ENCODE measurements at regions not wholly inside any gene's neighbourhood (a gene's known extent, or its start where the extent isn't known, plus 50 kb on each side); places are given as distances from the start of the nearest gene placed in this dataset.
"Not testable (repeated sequence)": the region's sequence is repeated elsewhere in the genome, so short reads cannot be mapped to it uniquely, and the experiment has no call there.

- no peak for TF ChIP-seq Cebpa-rat (IDR thresholded peaks at IDR 0.05)
- no peak overlapping the region for H3K4me3 ChIP-seq
Observed at GRCh38 chr2:128414351-128414750, 95.7 kb upstream of the HS6ST1 start.

GRCh38 chr2:128414946-128415778 lies 96.5 kb upstream of the HS6ST1 start:
- H3K4me2 ChIP-seq, result no peak overlapping the region
- no peaks in the 10 kb centered on the region for H3K27me3 ChIP-seq
- H3K9me3 ChIP-seq, result peaks cover 11% of the 10 kb centered on the region
- H4K20me1 ChIP-seq, result no peaks in the 10 kb centered on the region
- peaks cover 39% of the 10 kb centered on the region for H3K4me1 ChIP-seq
- H3K4me3 ChIP-seq, result no peak overlapping the region
- no peaks in the 10 kb centered on the region for H3K36me3 ChIP-seq
- no peak for TF ChIP-seq Cebpa-rat (IDR thresholded peaks at IDR 0.05)
- no peak overlapping the region for H3K9ac ChIP-seq
- no peak overlapping the region for H3K27ac ChIP-seq

More at GRCh38 chr2:128414351-128414750, 95.7 kb upstream of the HS6ST1 start:
- Histone ChIP-seq H3K36me3 (no peaks in the 10 kb centered on the region), H3K9me3 (peaks cover 3% of the 10 kb centered on the region), H3K27ac (no peak overlapping the region), H3K4me2 (peak overlapping the region; percentile 66), H3K27me3 (no peaks in the 10 kb centered on the region), H3K4me1 (peaks cover 36% of the 10 kb centered on the region), H3K9ac (no peak overlapping the region), H4K20me1 (no peaks in the 10 kb centered on the region)

GRCh38 chr2:128415779-128416061 lies 97.1 kb upstream of the HS6ST1 start:
- H3K9me3 ChIP-seq, result peaks cover 17% of the 10 kb centered on the region
- no peaks in the 10 kb centered on the region for H3K36me3 ChIP-seq
- no peak overlapping the region for H3K4me3 ChIP-seq
- no peaks in the 10 kb centered on the region for H4K20me1 ChIP-seq
- H3K27me3 ChIP-seq, result no peaks in the 10 kb centered on the region
- TF ChIP-seq Cebpa-rat (IDR thresholded peaks at IDR 0.05), result no peak
- no peak overlapping the region for H3K4me2 ChIP-seq
- no peak overlapping the region for H3K27ac ChIP-seq
- H3K4me1 ChIP-seq, result peaks cover 45% of the 10 kb centered on the region
- H3K9ac ChIP-seq, result no peak overlapping the region

DNA sequence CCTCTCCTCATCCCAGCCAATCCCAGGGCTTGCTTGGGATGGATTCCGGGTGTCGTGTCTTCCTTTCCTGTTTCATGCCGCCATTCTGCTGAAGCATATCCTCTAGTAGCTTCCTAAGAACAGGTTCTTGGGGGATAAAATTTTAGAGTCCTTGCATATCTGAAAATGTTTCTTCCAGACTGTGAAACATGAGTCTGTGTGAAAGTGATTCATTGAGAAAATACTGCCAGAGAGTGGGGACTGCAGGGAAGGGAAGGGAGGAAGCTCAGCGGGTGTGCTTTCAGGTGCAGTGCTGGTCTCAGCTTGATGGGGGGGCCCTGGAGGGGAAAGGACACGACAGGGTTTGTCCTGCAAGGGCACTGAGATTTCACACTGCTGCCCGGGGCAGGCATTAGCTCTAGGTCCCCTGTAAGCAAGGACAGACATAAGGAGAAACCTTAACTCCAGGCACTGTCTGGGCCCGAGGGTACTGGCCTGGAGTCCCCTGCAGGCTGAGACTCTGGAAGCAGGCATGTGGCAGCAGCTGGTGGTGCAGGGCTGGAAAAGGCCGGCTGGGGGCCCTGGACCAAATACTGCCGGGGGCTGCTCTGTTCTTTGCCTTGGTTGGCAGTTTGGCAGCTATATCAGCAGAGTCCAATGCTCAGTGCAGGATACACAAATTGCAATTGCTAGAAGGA lies 97.6 kb upstream of the HS6ST1 start:
- no peaks in the 10 kb centered on the region for H3K36me3 ChIP-seq
- peaks cover 18% of the 10 kb centered on the region for H3K9me3 ChIP-seq
- no peak overlapping the region for H3K4me3 ChIP-seq
- TF ChIP-seq Cebpa-rat (IDR thresholded peaks at IDR 0.05), result no peak
- H3K27ac ChIP-seq, result no peak overlapping the region
- H4K20me1 ChIP-seq, result no peaks in the 10 kb centered on the region
- peak overlapping the region; percentile 7; the same call in 1 of the 2 replicates for H3K4me2 ChIP-seq
- no peak overlapping the region for H3K9ac ChIP-seq
- peaks cover 50% of the 10 kb centered on the region for H3K4me1 ChIP-seq
- no peaks in the 10 kb centered on the region for H3K27me3 ChIP-seq

- TF ChIP-seq Cebpa-rat (IDR thresholded peaks at IDR 0.05), result no peak
- no peak overlapping the region for H3K27ac ChIP-seq
- no peaks in the 10 kb centered on the region for H3K27me3 ChIP-seq
- peaks cover 23% of the 10 kb centered on the region for H3K9me3 ChIP-seq
- H3K9ac ChIP-seq, result no peak overlapping the region
- H3K36me3 ChIP-seq, result no peaks in the 10 kb centered on the region
- H3K4me1 ChIP-seq, result peaks cover 56% of the 10 kb centered on the region
- H3K4me3 ChIP-seq, result no peak overlapping the region
- H3K4me2 ChIP-seq, result peak overlapping the region; percentile 7; the same call in 1 of the 2 replicates
- H4K20me1 ChIP-seq, result no peaks in the 10 kb centered on the region
Observed at GRCh38 chr2:128416806-128417205, 98.1 kb upstream of the HS6ST1 start.

DNA sequence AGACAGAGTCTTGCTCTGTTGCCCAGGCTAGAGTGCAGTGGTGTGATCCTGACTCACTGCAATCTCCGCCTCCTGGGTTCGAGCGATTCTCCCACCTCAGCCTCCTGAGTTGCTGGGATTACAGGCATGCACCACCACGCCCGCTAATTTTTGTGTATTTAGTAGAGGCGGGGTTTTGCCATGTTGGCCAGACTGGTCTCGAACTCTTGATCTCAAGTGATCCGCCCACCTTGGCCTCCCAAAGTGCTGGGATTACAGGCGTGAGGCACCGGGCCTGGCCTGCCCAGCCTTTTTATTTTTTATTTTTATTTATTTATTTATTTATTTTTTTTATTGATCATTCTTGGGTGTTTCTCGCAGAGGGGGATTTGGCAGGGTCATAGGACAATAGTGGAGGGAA lies 98.6 kb upstream of the HS6ST1 start:
- not testable (repeated sequence) for H3K36me3 ChIP-seq, H3K27me3 ChIP-seq, H4K20me1 ChIP-seq, H3K27ac ChIP-seq, H3K4me2 ChIP-seq, H3K9ac ChIP-seq, H3K4me3 ChIP-seq
- Histone ChIP-seq H3K9me3 (peaks cover 28% of the 10 kb centered on the region), H3K4me1 (peaks cover 54% of the 10 kb centered on the region)

DNA sequence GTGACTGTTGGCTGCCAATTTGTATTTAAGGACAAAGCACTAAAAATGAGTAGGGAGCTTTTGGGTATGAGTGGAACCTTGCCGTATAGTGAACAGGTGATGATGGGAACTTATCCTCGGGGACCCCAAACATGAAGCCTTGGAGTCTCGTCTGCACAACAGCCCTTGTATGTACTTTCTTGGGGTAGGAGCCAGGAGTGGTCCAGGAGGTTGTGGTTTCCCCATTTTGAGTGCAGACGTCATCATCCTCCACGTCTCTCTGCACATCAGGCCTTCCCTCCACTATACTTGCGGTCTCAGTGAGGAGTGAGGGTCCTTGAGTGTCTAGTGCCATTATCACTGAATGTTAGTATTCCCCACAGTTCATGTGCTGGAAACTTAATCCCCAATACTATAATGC lies 101.5 kb upstream of the HS6ST1 start:
- peaks cover 31% of the 10 kb centered on the region for H3K4me1 ChIP-seq
- no peak for TF ChIP-seq Cebpa-rat (IDR thresholded peaks at IDR 0.05)
- no peaks in the 10 kb centered on the region for H4K20me1 ChIP-seq
- H3K4me3 ChIP-seq, result no peak overlapping the region
- no peaks in the 10 kb centered on the region for H3K27me3 ChIP-seq
- H3K9ac ChIP-seq, result no peak overlapping the region
- H3K36me3 ChIP-seq, result no peaks in the 10 kb centered on the region
- H3K27ac ChIP-seq, result no peak overlapping the region
- no peak overlapping the region for H3K4me2 ChIP-seq
- peaks cover 43% of the 10 kb centered on the region for H3K9me3 ChIP-seq

- Histone ChIP-seq H3K9ac (no peak overlapping the region), H3K4me1 (peaks cover 31% of the 10 kb centered on the region), H3K27ac (no peak overlapping the region), H3K36me3 (no peaks in the 10 kb centered on the region), H3K27me3 (no peaks in the 10 kb centered on the region), H3K9me3 (peaks cover 43% of the 10 kb centered on the region), H4K20me1 (no peaks in the 10 kb centered on the region), H3K4me2 (peak overlapping the region; percentile 48), H3K4me3 (no peak overlapping the region)
- no peak for TF ChIP-seq Cebpa-rat (IDR thresholded peaks at IDR 0.05)
Observed at GRCh38 chr2:128420776-128421175, 102.1 kb upstream of the HS6ST1 start.

GRCh38 chr2:128421286-128421685 lies 102.6 kb upstream of the HS6ST1 start:
- Histone ChIP-seq H3K4me2 (peak overlapping the region; percentile 48), H3K4me3 (no peak overlapping the region), H3K4me1 (peaks cover 32% of the 10 kb centered on the region), H3K9ac (no peak overlapping the region), H3K9me3 (peaks cover 43% of the 10 kb centered on the region), H3K27me3 (no peaks in the 10 kb centered on the region), H3K27ac (no peak overlapping the region), H3K36me3 (no peaks in the 10 kb centered on the region), H4K20me1 (no peaks in the 10 kb centered on the region)
- TF ChIP-seq Cebpa-rat (IDR thresholded peaks at IDR 0.05), result no peak

DNA sequence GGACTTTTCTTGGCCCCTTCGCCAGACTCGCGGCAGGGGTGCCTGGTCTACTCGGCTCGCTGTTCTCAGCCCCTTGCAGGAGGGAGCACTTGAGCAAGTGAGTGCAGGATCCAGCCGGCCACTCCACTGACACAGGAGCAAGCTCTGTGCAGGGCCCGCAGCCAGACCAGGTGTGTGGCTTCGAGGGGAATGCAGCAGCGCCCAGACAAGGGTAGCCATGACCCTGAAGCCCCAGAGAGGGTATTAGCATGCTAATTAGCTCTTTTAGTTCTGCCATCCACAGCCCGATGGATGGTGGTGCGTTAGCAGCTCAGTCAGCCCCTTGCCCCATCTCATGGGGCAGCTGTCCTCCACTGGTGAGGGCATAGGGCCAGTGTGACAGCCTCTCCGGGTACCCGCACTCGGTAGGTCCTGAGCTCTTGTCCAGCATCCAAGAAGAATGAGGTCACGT lies 103.2 kb upstream of the HS6ST1 start:
- Histone ChIP-seq H4K20me1 (no peaks in the 10 kb centered on the region), H3K27ac (no peak overlapping the region), H3K4me2 (peak overlapping the region; percentile 48; the same call in 1 of the 2 replicates), H3K27me3 (no peaks in the 10 kb centered on the region), H3K4me1 (peaks cover 32% of the 10 kb centered on the region), H3K9me3 (peaks cover 43% of the 10 kb centered on the region), H3K4me3 (no peak overlapping the region), H3K9ac (no peak overlapping the region), H3K36me3 (no peaks in the 10 kb centered on the region)
- TF ChIP-seq Cebpa-rat (IDR thresholded peaks at IDR 0.05), result no peak

All from BLaER1 (cell line).